Heart left ventricle (tissue), 16 donors: ENCODE measurements at regions not wholly inside any gene's neighbourhood (a gene's known extent, or its start where the extent isn't known, plus 50 kb on each side); places are given as distances from the start of the nearest gene placed in this dataset.

Experiments
- ATAC-seq, 4 donors: fragments of 200-7000 bp; cut with Tn5 transposase; one replicate each; pipeline ENCODE4 v1.9.1; 2020 to 2022; ENCODE audit warnings: moderate library complexity in 4 of 4, mild to moderate bottlenecking in 3 of 4, moderate number of reproducible peaks in 1 of 4
- DNase-seq, 5 donors: peaks; one replicate each; pipeline ENCODE4 v3.0.0-alpha.2; 2020
- H3K27ac ChIP-seq, 12 donors: fragments of 200-600 bp; sonication (generic) in 4 of 12; one replicate each; pipeline versions ENCODE4 v1.5.0 to v1.8.0; 2016 to 2022; ENCODE audit warnings: mild to moderate bottlenecking in 2 of 12
- H3K27me3 ChIP-seq, 9 donors: fragments of 200-600 bp; sonication (generic) in 2 of 9; one replicate each; pipeline versions ENCODE4 v1.5.1 to v1.8.0; 2016 to 2022; ENCODE audit warnings: mild to moderate bottlenecking in 3 of 9
- H3K36me3 ChIP-seq, 9 donors: fragments of 200-600 bp; sonication (generic) in 2 of 9; one replicate each; pipeline versions ENCODE4 v1.5.0 to v1.8.0; 2018 to 2022; ENCODE audit warnings: mild to moderate bottlenecking in 2 of 9
- H3K4me1 ChIP-seq, 12 donors: fragments of 200-600 bp; sonication (generic) in 4 of 12; one replicate each; pipeline versions ENCODE4 v1.5.0 to v1.8.0; 2016 to 2022; ENCODE audit warnings: mild to moderate bottlenecking in 3 of 12
- H3K4me3 ChIP-seq, 12 donors: fragments of 200-600 bp; sonication (generic) in 4 of 12; one replicate each; pipeline versions ENCODE4 v1.5.0 to v1.8.0; 2017 to 2022; ENCODE audit warnings: mild to moderate bottlenecking in 9 of 12, moderate library complexity in 4 of 12
- H3K9me3 ChIP-seq, 12 donors: fragments of 200-600 bp; sonication (generic) in 4 of 12; one replicate each; pipeline versions ENCODE4 v1.5.0 to v1.8.0; 2016 to 2022; ENCODE audit warnings: mild to moderate bottlenecking in 1 of 12
- POLR2A ChIP-seq, 2 donors: fragments of 450-650 bp; IDR thresholded peaks; one replicate each; pipeline ENCODE4 v1.6.1; 2017; ENCODE audit warnings: antibody characterized with exemption in 2 of 2, mild to moderate bottlenecking in 2 of 2, moderate library complexity in 2 of 2
- WGBS, 4 donors: extraction: QIAGEN DNeasy Blood & Tissue Kit in 2 of 4; methylation state at CpG; one replicate each; pipeline versions ENCODE4 v1.1.5 to v1.1.7; 2013 to 2018; 5-methylcytosine and 5-hydroxymethylcytosine counted together
- intact Hi-C, 10 donors: fragments of 100-400 bp; cut with DNase I; formaldehyde crosslinking; loops; one replicate each; pipeline versions ENCODE4 v1.11.1 to v1.14.2; 2022
- TF ChIP-seq, protein P1 (sequence below), 12 donors: fragments of 200-600 bp; sonication (generic) in 4 of 12; IDR thresholded peaks; one replicate each; pipeline versions ENCODE4 v1.5.0 to v1.8.0; 2018 to 2022; ENCODE audit warnings: antibody characterized with exemption in 12 of 12, mild to moderate bottlenecking in 5 of 12
- donor health status: ischemic (EF 13 %, LVEDD 7.1; RV severe dilation, severe dysfunction).
- donor health status: healthy with polysubstance abuse.
- donor health status: DM: no; HTN: yes; CAD: no.
- donor health status: DM: no; HTN: no; CAD: no.
- donor health status: ischemic (EF 25% LVEDD 6.9; RV normal size, moderate dysfunction).
- donor health status: ischemic (EF 25% LVEDD 5.7; RV mildly dilated, moderate dysfunction).
- donor health status: healthy.
- donor health status: DM: yes; HTN: yes; CAD: no.
- donor health status: ischemic (EF 35%, LVEDD 5.7; RV mildly dilated, moderate dysfunction).
- donor health status: nonischemic (EF 11% LVEDD 7.7; RV severe dilation, severe dysfunction).
- donor health status: DM: yes; HTN: yes; CAD: no.
- donor health status: PGD.
- donor health status: ischemic (EF 29% LVEDD 5.4; RV normal size, mild dysfunction).
- donor health status: nonischemic (EF 23%, LVEDD 6.1; RV moderate dilation, normal function).

DNA sequence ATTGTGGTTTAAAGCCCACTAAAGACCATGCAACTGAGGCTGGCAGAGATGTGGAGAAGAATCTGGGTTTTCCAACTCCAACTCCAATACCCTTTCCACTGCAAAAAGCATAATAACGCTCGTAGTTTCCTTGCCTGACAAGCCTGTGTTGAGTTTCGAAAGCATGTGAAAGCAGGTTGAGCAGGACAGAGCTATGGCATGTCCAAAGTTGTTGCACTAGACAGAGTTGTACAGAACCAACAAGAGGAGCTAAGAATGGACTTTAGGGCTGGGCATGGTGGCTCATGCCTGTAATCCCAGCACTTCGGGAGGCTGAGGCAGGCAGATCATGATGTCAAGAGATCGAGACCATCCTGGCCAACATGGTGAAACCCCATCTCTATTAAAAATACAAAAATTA is 572.0 kb upstream of the TBX3 start:
- WGBS, 4 donors, result 81 to 97% (median 89%) methylated on average over 5 of the region's 5 CpGs
- TF ChIP-seq, protein P1, sequence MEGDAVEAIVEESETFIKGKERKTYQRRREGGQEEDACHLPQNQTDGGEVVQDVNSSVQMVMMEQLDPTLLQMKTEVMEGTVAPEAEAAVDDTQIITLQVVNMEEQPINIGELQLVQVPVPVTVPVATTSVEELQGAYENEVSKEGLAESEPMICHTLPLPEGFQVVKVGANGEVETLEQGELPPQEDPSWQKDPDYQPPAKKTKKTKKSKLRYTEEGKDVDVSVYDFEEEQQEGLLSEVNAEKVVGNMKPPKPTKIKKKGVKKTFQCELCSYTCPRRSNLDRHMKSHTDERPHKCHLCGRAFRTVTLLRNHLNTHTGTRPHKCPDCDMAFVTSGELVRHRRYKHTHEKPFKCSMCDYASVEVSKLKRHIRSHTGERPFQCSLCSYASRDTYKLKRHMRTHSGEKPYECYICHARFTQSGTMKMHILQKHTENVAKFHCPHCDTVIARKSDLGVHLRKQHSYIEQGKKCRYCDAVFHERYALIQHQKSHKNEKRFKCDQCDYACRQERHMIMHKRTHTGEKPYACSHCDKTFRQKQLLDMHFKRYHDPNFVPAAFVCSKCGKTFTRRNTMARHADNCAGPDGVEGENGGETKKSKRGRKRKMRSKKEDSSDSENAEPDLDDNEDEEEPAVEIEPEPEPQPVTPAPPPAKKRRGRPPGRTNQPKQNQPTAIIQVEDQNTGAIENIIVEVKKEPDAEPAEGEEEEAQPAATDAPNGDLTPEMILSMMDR (IDR thresholded peaks at IDR 0.05), result no peak
- TF ChIP-seq POLR2A (IDR thresholded peaks at IDR 0.05), result no peak
- H3K27me3 ChIP-seq, result peaks cover 0 to 7% (median 0%) of the 10 kb centered on the region in 9 donors
- H3K4me1 ChIP-seq, result no peaks in the 10 kb centered on the region
- no peaks in the 10 kb centered on the region for H3K9me3 ChIP-seq
- DNase-seq, result no peak
- H3K36me3 ChIP-seq, result no peaks in the 10 kb centered on the region
- no peak overlapping the region for H3K27ac ChIP-seq
- intact Hi-C loops, result no loop called here
- ATAC-seq, result no peak
- H3K4me3 ChIP-seq, result no peak overlapping the region

DNA sequence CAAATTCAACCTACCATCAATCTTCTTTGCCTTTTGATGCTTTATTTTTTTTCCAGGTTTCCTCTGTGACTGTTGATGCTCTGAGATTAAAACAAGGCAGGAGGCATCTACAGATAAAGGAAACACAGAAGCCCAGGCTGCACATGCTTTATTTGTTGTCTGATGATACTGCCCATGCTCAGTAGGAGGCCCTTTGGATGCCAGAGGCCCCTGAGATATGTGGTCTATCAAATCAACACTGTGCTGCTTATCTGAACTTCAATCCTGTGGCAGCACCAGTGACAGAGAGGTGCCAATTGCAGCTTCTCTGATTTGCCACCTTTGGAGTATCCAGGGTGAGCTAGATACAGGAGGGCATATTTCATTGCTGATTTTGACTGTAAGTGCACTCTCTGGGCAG is 571.3 kb upstream of the TBX3 start:
- no peak for DNase-seq
- H3K36me3 ChIP-seq, result no peaks in the 10 kb centered on the region
- no peak overlapping the region for H3K4me3 ChIP-seq
- intact Hi-C loops, result no loop called here
- H3K27me3 ChIP-seq, result peaks cover 0 to 7% (median 0%) of the 10 kb centered on the region in 9 donors
- H3K9me3 ChIP-seq, result no peaks in the 10 kb centered on the region
- H3K4me1 ChIP-seq, result no peaks in the 10 kb centered on the region
- ATAC-seq, result no peak
- no peak overlapping the region for H3K27ac ChIP-seq
- TF ChIP-seq, protein P1 (IDR thresholded peaks at IDR 0.05), result no peak
- TF ChIP-seq POLR2A (IDR thresholded peaks at IDR 0.05), result no peak

DNA sequence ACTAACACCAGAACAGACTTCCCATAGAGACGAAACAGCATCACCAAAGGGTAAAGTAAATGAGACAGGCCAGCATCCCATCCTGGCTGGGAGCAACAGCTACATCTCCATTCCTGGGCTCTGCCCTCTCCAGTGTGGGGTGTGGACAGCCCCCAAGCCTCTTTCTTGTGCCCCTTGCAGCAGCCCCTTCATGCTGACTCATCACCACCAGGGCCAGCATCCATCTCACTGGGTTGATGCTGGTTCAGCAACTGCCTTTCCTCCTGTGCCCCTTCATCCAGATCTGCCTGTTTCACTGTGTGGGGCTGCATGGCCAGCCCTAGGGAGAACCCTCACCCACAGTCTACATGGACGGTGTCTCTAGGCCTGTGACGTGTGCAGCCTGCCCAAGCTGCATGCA is 569.1 kb upstream of the TBX3 start:
- Histone ChIP-seq H3K27ac (no peak overlapping the region), H3K4me3 (no peak overlapping the region), H3K4me1 (no peaks in the 10 kb centered on the region), H3K27me3 (peaks cover 0 to 7% (median 0%) of the 10 kb centered on the region in 9 donors), H3K9me3 (no peaks in the 10 kb centered on the region), H3K36me3 (no peaks in the 10 kb centered on the region)
- ATAC-seq (no peak), DNase-seq (no peak)
- TF ChIP-seq, protein P1 (IDR thresholded peaks at IDR 0.05), result no peak
- TF ChIP-seq POLR2A (IDR thresholded peaks at IDR 0.05), result no peak
- 87 to 95% (median 92%) methylated on average over 3 of the region's 3 CpGs for WGBS, 4 donors
- intact Hi-C loops, result no loop called here

DNA sequence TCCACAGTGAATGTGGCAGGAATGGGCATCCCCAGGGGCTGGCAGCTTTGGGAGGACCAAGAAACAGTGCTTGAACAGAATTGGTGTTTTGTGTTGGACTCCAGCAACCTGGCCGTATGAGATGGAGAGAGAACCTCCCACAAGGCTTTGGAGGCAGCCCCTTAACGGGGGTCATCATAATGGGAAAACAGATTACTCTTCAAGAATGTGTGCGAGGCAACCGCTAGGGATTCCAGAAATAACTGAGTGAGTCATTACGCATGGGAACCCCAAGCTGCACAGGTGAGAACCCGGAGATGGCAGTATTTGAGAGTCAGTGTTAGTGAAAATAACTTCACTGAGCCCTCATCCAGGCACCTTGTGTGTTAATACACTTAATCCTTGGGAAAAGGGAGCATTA is 567.8 kb upstream of the TBX3 start:
- ATAC-seq (no peak), DNase-seq (no peak)
- no peak overlapping the region for H3K27ac ChIP-seq
- no peaks in the 10 kb centered on the region for H3K36me3 ChIP-seq
- intact Hi-C loops, result no loop called here
- H3K4me1 ChIP-seq, result no peaks in the 10 kb centered on the region
- 65 to 84% (median 82%) methylated on average over 6 of the region's 6 CpGs for WGBS, 4 donors
- peaks cover 0 to 7% (median 0%) of the 10 kb centered on the region in 9 donors for H3K27me3 ChIP-seq
- no peaks in the 10 kb centered on the region for H3K9me3 ChIP-seq
- TF ChIP-seq, protein P1 (IDR thresholded peaks at IDR 0.05), result no peak
- no peak for TF ChIP-seq POLR2A (IDR thresholded peaks at IDR 0.05)
- no peak overlapping the region for H3K4me3 ChIP-seq
